ENCODE measurements at regions not wholly inside any gene's neighbourhood (a gene's known extent, or its start where the extent isn't known, plus 50 kb on each side); places are given as distances from the start of the nearest gene placed in this dataset.

DNA sequence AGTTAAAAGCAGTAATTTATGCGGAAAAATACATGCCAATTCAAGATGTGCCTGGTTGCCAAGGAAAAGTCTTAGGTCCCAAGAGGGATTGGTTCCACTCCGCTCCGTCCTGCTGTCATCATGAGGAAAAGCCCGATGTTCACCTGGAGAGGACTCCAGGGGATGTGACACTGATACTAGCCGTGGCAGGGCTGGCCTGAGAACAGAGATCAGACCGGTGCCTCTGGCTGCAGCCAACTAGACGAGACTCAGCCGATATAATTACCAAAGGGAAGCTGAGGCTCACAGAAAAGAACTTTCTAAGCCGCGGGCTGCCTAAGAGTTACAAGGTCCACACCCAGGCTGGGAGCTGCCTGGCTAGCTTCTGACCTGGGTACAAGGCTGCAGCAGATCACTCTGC lies 81.3 kb upstream of the UNC5B start:
- Histone ChIP-seq H3K36me3 (ENCODE audit: control insufficient read depth, insufficient read depth, low read length) (no peaks in the 10 kb centered on the region), H4K91ac (ENCODE audit: insufficient read depth, low read depth, low read length) (no peak overlapping the region), H2BK120ac (ENCODE audit: low read depth, low read length) (no peak overlapping the region), H2BK20ac (ENCODE audit: low read depth, low read length) (no peak overlapping the region), H4K5ac (ENCODE audit: low read depth, low read length) (no peak overlapping the region), H2AFZ (replicated peaks; ENCODE audit: low read length, poor library complexity) (no peak overlapping the region), H2BK15ac (ENCODE audit: low read depth, low read length) (no peak overlapping the region), H3K9me1 (ENCODE audit: insufficient read depth, low read length) (no peaks in the 10 kb centered on the region), H3K27ac (ENCODE audit: insufficient read depth, low read length) (no peak overlapping the region), H3K79me1 (ENCODE audit: low read depth in 1 of 2, low read length in 2 of 2) (no peaks in the 10 kb centered on the region), H3K9me3 (ENCODE audit: control insufficient read depth, insufficient read depth, low read length) (no peaks in the 10 kb centered on the region), H4K20me1 (ENCODE audit: insufficient read depth, low read length) (no peaks in the 10 kb centered on the region), H3K4me3 (ENCODE audit: insufficient read depth, low read depth, low read length) (no peak overlapping the region), H2BK5ac (ENCODE audit: low read depth, low read length, poor library complexity, severe bottlenecking) (no peak overlapping the region), H3K56ac (ENCODE audit: extremely low read depth, insufficient read depth, low read length) (no peak overlapping the region), H3K14ac (replicated peaks; ENCODE audit: low read depth, low read length) (no peak overlapping the region), H3K4me1 (ENCODE audit: control insufficient read depth, insufficient read depth, low read length) (no peaks in the 10 kb centered on the region), H2AK9ac (replicated peaks; ENCODE audit: low read depth, low read length, poor library complexity) (no peak overlapping the region), H3K4ac (ENCODE audit: low read depth, low read length) (no peak overlapping the region), H3K4me2 (ENCODE audit: low read depth, low read length) (no peak overlapping the region), H3K27me3 (ENCODE audit: control insufficient read depth, insufficient read depth, low read length) (peaks cover 38% of the 10 kb centered on the region), H3K18ac (ENCODE audit: low read depth, low read length) (no peak overlapping the region), H3K23ac (ENCODE audit: low read depth, low read length) (no peak overlapping the region), H3K9ac (ENCODE audit: low read depth, low read length) (no peak overlapping the region), H4K8ac (ENCODE audit: low read depth in 2 of 2, low read length in 2 of 2) (no peak overlapping the region), H2AK5ac (ENCODE audit: low read depth, low read length) (no peak overlapping the region)
- no peak for TF ChIP-seq POLR2A (IDR thresholded peaks at IDR 0.05; ENCODE audit: low read depth, low read length)
- TF ChIP-seq MAZ (IDR thresholded peaks at IDR 0.05; ENCODE audit: borderline replicate concordance, low read depth, low read length): no peak
- TF ChIP-seq CHD1 (IDR thresholded peaks at IDR 0.05; ENCODE audit: low read depth, low read length): no peak
- TF ChIP-seq, protein P1, sequence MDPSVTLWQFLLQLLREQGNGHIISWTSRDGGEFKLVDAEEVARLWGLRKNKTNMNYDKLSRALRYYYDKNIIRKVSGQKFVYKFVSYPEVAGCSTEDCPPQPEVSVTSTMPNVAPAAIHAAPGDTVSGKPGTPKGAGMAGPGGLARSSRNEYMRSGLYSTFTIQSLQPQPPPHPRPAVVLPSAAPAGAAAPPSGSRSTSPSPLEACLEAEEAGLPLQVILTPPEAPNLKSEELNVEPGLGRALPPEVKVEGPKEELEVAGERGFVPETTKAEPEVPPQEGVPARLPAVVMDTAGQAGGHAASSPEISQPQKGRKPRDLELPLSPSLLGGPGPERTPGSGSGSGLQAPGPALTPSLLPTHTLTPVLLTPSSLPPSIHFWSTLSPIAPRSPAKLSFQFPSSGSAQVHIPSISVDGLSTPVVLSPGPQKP (IDR thresholded peaks at IDR 0.05; ENCODE audit: borderline replicate concordance, low read depth, low read length): no peak
- TF ChIP-seq MAFK (IDR thresholded peaks at IDR 0.05; ENCODE audit: low read depth, low read length): no peak
- ATAC-seq (ENCODE audit: low read depth) (no peak), DNase-seq (no peak)
- 55% methylated on average over 7 of the region's 10 CpGs; no CpG with 5 or more reads in 1 of the 2 experiments for WGBS, 2 experiments (ENCODE audit: extremely low coverage in 2 of 2, insufficient read length in 1 of 2)
- intact Hi-C loops (cut with micrococcal nuclease) (no loop called here), in situ Hi-C loops (cut with MboI; ENCODE audit: low sequenced_read_pairs) (no loop called here), dilution Hi-C loops (cut with HindIII; ENCODE audit: low sequenced_read_pairs, unreplicated experiment) (no loop called here)
- ChIA-PET CTCF (no interaction called here), POLR2A (ENCODE audit: unreplicated experiment) (no interaction called here)
- BruUV-seq (replicated peaks): no TSS peak

All from IMR-90 (cell line).